ENCODE measurements at regions not wholly inside any gene's neighbourhood (a gene's known extent, or its start where the extent isn't known, plus 50 kb on each side); places are given as distances from the start of the nearest gene placed in this dataset.

DNA sequence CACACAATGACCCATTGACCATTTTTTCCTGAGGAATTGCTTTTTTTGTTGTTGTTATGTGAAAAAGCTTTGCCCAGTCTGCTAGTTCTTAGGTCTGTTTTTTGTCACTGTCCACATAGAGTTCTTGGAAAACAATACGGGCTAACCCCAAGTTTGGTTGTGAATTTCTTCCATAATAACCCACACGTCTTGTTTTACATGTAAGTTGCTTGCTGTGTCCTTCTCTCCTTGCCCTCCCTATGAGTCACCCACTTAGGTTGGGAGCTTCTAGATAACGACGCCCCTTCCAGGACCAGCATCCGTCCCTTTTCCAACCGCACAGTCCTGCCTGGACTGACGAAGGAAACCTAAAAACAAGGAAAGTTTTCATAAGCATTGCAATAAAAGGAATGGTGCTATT lies 175.3 kb upstream of the HS3ST3A1 start:
- DNase-seq (ENCODE audit: extremely low read depth, low read depth), result no peak

DNA sequence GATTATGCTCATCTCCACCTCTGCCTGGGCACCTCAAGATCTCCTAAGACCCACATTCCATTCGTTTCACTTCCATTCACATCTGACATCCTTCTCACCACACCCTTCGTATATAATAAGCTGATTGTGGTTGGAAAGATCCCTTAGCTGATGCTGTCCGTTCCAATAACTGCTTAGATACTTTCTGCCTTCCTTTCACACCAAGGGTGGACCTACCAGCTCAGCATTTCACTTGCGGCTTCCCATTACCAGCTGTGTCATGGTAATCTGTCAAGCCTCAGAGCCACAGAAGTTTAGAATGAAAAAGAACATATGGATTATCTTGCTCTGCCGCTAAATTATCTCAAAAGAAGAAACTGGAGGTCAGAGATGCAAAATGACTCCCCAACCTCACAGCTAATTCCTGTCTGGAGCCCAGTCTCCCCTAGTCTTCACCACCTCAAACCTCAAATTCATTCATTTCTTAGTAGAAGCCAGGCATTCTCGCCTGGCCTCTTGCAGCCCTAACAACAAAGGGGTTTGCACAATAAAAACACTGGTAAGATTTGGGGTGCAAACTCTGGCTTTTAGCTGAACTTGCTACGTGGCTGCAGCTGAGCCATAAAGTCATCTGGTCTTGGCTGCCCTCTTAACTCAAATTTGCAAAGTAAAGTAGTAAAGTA lies 182.8 kb upstream of the HS3ST3A1 start:
- DNase-seq (ENCODE audit: extremely low read depth, low read depth), result no peak

DNA sequence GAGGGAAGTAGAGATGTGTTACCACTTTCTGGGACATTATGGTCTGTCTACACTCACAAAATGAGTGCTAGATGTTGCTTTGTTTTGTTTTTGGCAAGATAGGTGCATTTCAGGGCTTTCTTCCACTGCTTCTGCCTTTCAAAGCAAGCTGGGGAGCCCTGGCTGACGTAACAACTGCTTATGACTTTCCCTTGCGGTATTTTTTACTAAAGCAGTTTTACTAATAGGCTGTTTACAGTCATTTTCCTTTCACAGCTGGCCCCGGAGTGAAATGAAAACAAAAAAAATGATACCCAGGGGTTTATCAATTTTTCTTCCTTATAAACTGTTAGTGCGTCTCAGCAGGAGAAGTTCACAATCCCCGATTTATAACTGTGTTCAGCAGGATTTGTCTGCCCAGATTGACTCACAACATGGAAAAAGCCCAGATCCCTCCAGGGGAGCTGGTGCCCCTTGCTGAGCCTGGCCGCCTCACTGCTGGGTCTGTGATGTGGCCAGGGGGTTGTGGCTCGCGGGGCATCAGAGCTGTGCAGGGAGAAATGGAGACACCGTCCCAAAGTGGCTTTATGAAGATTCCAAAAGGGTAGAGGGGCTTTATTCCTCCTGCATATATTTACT lies 184.4 kb upstream of the HS3ST3A1 start:
- no peak for DNase-seq (ENCODE audit: extremely low read depth, low read depth)

DNA sequence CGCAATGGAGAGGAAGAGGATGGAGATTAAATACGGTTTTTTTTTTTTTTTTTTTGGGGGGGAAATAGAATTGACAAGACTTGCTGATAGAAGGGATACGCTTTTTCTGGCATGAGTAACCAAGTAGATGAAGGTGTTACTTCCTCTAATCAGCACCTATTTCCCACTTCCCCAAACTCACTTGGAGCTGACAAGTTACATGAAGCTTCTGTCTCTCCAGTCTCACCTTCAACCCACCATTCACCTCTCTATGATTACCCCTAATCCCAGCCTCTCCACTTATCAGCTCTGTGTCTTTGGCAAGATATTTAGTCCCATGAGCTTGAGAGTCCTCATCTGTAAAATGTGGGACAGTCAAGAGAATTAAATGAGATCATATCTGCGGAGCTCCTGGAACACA lies 185.9 kb upstream of the HS3ST3A1 start:
- no peak for DNase-seq (ENCODE audit: extremely low read depth, low read depth)

DNA sequence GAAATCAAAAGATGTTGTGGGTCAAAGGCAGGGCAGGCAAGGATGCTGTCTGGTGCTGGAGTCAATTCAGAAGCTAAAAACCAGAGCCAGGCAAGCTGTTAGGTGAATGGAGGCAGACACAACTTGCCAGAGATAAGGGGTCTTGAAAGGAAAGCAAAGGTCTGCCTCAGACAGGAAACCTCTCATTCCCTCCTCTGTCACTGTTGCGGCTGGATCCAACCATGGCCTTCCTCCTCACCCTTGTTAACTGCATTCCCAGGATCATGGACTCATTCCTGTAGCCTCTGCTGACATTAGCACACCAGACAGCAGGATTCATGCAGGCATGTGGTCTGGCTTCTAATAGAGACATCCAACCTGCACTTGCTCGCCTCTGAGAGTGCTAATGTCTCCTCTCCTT lies 186.7 kb upstream of the HS3ST3A1 start:
- DNase-seq (ENCODE audit: extremely low read depth, low read depth), result no peak

DNA sequence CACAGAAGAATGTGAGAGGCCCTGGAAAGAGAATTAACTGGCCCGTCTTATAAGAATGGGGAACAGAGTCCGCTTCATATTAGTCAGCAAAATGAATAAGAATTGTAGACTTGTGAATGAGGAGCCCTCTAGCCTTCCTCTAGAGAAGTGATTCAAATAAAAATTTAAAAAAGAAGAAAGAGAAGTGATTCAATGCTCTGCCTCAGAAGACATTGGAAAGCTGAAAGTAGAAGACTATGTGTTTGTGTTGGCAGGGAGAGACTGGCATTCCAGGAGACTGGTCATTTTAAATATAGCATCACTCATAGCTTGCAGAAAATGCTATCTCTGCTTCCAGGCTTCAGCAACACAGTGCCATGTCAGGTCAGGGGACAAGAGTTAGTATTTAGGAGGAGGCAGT lies 190.6 kb upstream of the HS3ST3A1 start:
- DNase-seq (ENCODE audit: extremely low read depth, low read depth), result no peak

DNA sequence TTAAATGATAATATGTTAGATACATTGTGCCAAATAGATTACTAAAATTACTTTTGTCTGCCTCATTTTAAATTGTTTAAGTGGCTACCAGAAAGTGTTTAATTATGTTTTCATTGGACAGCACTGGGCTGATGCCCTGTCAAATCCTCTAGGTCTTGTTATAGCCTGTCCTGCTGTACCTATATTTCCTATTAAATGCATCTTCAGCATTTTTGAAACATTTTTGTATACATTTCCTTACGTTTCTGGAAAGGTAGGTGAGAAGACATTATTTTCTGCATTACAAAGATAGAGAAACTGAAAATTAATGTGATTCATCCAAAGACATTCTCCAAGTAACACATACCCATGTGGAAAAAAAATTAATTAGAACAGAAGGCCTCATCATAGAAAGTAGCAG lies 192.2 kb upstream of the HS3ST3A1 start:
- no peak for DNase-seq (ENCODE audit: extremely low read depth, low read depth)

DNA sequence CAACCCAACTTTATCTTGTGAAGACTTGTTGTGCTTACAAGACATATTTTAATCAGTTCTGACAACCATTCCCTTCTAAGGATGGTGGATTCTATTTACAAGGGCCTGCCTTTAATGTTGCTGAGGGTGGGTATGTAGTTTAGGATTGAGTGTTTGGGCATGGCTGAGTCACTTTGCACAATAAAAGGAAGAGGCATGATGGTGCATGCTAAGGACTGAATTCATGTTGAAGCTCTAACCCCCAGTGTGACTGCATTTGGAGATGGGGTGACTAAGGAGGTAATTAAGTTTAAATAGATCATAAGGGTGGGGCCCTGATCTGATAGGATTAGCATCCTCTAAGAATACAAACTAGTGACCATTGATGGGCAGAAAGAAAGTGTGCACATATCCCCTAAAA lies 196.1 kb upstream of the HS3ST3A1 start:
- no peak for DNase-seq (ENCODE audit: extremely low read depth, low read depth)

DNA sequence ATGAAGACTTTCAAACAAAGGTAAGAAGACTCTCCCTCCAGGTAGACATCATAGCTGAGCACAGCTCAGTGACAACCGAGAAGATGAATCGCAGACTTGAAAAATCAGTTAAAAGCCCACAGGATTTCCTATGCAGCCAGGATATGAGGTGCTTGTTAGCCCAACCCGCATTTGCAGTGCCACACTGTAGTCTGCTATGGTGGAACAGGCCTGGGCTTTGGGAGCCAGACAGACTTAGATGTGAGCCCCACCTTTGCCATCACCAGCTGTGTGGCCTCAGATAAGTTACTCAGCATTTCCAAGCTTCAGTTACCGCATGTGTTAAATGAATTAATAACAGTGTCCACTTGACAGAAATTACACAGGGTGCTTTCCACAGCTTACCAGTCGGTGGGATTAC lies 204.4 kb upstream of the HS3ST3A1 start:
- no peak for DNase-seq (ENCODE audit: extremely low read depth, low read depth)

DNA sequence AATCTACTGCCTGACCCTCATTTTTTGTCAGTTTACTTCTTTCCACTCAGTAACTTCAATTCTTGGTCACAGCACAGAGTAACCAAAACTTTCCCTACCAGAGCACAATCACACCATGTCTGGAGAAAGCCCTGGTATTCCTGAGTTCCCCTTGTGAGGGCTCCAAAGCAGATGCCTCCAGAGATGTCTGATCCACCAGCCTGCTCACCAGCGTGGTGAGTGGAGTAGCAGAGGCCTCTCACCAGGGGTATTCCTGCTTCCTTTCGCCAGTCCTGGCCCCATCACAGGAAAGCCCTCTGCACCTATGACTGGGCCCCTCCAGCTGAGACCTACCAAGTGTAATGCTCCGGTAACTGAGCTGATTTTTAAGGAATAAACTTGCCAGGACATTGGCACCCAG lies 205.4 kb upstream of the HS3ST3A1 start:
- no peak for DNase-seq (ENCODE audit: extremely low read depth, low read depth)

DNA sequence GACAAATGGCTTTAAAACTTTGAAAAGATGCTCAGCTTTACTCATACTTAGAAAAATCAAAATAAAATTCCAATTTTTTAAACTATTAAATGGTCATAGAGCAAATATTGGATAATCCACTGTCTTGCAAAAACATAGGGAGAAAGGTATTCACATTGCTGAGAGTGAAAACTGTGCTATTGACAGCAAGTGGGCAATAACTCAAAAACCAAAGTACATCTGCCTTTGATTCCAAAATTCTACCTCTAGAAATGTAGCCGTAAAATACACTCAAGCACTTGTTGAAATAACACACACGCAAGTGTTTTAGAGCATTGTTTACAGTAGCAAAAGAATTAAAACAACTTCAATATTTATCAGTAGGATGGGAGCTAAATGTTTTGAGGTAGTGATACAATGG lies 210.6 kb upstream of the HS3ST3A1 start:
- no peak for DNase-seq (ENCODE audit: extremely low read depth, low read depth)

DNA sequence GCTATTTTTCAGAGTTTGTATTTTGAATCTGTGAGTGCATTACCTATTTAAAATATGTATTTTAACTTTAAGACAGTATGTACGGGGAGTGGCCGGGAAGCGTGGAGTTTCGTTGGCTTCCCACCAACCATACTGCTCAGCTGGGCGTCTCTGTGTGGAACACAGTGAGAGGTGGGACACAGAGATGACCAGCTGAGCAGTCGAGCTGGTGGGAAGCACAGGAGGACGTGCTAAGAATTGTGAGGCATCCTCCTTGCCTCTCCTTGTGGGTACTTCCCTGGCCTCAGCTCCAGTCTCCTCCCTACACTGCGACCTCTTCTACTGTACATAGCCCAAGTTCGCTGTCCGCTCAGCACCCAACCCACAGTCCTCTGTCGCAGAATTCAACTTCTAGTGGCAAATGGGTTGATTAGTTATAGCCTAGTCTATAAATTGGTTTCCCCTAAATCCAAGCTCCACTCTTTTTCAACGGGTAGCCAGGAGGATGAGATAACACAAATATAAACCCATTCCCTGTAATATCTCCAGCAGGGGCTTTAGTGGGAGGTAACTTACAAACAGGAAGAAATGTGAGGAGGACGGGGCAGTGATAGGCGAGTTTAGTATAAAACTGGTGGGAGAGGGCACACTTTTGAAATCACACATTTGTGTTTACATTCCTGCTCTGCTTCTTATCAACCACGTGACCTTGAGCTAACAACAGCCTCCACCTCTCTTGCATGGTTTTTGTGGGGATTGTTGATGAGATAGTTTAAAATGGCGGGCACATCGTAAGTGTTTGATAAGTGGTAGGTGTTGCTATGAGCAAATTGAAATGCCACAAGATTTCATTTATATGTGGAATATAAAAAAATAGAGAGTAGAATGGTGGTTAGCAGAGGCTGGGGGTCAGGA lies 211.9 kb upstream of the HS3ST3A1 start:
- no peak for DNase-seq (ENCODE audit: extremely low read depth, low read depth)

DNA sequence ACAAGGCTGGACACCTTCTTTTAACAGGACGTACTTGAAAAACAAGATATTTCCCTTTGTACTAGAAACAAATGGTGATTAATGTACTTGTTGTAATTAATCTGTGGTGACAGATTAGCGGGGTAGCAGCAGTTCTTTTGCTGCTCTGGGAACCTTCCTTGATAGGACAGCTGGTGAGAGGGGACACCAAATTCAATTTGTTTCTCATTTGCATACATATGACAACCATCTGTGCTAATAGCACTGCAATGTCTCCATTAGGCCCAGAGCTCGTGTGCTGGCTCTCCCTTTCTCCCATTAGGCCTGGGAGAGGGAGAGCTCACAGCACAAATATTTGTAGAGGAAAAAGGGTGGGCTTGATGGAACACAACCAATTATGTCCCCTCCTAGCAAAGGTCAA lies 221.0 kb upstream of the HS3ST3A1 start:
- no peak for DNase-seq (ENCODE audit: extremely low read depth, low read depth)

DNA sequence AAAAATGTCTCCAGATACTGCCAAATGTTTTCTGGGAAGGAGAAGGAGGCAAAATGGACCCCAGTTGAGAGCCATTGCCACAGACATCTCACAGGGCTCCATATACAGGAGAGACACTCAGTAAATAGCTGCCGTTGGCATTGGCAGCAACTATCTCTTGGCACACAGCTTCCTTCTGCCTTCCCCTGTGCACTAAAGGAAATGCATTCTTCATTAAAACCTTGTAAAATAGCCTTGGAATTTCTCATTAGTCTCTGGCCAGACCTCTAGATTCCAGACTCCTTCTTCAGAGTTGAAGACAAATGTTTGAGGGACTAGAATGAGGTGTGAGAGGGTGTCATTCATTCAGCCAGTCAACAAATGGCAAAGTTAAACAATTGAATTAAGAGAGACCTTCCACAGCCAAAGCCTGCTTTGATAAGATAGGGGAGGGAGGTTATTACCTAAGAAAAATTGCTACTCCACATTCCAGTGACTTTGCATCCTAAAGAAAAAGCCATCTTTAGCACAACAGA lies 223.9 kb upstream of the HS3ST3A1 start:
- DNase-seq (ENCODE audit: extremely low read depth, low read depth), result no peak

DNA sequence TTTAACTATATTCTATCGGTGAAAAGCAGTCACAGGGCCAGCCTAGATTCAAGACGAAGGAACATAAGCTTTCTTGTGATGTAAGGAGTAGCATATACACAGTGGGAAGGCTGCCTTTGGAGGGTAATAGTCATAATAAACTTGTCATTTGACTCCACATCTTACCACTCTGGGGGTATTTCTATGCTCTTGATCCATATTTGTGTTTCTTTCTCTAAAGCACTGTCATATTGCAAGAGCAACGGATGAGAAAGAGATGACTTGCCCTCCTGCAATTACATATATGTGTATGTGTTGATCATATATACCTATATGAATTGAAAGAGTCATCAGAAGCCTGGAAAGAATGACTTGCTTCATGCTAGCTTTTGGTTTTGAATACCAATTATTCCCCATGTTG lies 225.4 kb upstream of the HS3ST3A1 start:
- no peak for DNase-seq (ENCODE audit: extremely low read depth, low read depth)

DNA sequence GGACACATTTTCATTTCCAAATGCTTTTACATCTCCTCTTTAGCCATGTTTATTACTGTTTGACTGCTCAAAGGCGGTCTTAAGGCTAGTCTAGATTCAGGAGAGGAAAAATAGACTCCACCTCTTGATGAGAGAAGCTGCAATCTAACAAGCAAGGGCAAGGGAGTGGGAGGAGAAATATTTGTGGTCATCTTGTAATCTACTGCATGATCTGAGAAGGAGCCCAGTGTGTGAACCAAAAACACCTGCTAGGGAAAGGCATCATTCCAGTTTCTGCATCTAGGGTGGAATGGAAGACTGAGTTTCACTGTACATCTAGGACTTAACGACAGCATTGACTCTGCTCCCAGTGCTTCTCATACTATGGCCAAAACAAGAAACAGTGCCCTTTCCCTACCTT lies 232.2 kb upstream of the HS3ST3A1 start:
- no peak for DNase-seq (ENCODE audit: extremely low read depth, low read depth)

DNA sequence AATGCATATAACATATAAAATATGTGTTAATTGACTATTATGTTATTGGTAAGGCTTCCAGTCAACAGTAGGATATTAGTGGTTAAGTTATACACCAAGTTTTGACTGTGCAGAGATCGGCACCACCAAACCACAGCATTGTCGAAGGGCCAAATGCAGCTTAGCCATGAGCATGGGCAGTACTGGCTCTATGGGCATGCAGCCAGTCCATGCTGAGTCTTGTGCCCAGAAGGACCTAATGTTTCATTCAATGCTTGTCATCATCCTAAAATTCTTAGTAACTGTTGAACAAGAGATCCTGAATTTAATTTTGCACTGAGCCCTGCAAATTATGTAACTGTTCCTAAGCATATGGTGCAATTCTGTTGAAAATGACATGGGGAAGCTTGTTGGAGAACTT lies 233.4 kb upstream of the HS3ST3A1 start:
- no peak for DNase-seq (ENCODE audit: extremely low read depth, low read depth)

DNA sequence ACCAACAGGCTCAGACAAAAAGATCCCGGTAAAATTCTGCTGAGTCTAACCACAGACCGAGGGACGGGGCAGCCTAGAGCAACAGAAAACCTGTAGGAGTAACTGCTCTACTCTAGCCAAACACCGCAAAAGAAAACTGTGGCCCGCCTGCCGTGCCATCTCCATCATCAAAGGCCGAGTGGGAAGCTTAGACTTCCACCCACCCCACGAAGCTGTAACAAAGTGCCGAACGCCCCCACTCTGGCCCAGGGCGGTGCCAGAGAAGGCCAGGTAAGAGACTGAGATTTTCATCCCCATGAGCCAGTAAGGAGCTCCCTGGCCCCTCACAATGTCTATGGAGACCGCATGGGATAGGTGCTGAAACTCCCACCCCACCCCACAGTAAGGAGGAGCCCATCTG lies 231.9 kb upstream of the COX10 start:
- DNase-seq (ENCODE audit: extremely low read depth, low read depth), result no peak

DNA sequence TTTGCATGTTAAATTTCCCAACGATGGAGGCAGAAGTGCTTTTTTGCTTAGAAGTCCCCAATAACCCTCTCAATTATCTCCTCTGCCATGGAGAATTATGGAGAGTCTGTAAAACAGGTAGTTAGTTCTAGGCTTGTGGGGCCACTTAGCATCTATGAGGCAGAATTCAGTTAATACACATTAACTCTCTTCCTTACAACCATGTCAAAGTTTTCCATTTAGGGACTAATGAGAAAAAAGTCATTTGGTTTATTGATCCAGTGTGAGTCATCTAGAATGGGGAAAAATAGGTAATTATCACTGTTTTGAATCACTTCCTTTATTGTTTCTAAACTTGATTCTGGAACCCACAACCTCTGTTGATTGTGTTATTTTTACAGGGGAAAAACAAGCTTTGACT lies 229.1 kb upstream of the COX10 start:
- no peak for DNase-seq (ENCODE audit: extremely low read depth, low read depth)

DNA sequence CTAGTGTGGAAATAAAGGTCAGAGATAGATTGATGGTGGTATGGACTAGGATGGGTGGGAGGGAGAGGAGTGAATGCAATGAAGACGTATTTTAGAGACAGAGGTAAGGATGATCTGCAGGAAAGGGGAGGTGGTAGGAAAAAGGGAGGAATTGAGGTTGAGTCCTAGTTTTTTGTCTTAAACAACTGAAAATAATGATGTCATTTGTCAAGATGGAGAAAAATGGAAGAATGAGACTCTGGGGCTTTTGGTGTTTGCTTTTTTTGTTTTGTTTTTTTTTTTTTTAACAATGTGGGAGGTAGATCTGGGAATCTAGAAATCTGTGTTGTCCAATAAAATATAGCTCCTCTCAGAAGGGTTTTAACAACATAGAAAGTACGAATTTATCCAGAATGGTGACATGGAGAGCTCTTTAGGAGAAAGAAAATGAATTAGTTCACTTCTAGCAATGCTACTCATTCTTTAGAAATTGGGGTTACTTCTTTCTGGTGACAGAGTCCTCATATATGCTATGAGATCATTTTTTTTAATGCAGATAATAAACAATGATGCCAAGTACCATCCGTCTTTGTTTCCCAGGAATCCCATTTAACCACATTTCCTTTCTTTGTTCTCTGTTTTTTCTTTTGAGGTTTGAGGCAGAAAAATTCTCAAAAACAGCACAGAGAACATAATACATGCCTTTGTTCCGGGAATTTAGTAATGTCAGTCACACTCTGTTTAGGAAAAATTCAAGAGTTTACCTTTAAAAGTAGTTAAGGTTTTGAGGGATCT lies 225.3 kb upstream of the COX10 start:
- no peak for DNase-seq (ENCODE audit: extremely low read depth, low read depth)

DNA sequence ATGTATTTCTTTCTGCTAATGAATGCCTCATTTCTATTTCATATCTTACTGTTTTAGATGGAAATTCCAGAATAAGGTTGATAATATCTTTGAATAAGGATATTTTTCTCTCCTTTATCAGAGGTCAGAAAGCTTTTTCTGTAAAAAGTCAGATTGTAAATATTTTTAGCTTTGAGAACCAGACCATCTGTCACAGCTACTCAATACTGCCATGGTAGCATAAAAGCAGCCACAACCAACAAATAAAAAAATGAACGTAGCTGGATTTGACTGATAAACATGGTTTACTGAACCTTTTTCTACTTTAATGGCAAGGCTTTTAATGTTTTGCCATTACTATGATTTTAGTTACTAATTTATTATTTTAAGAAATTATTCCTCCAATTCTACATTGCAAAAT lies 217.4 kb upstream of the COX10 start:
- DNase-seq (ENCODE audit: extremely low read depth, low read depth), result no peak
